HEK293T (cell line): ENCODE measurements at regions not wholly inside any gene's neighbourhood (a gene's known extent, or its start where the extent isn't known, plus 50 kb on each side); places are given as distances from the start of the nearest gene placed in this dataset.

Experiments
- BHLHE40 ChIP-seq: fragments of 450-650 bp; IDR thresholded peaks from 2 replicates; pipeline ENCODE4 v1.6.1; 2016; ENCODE audit warnings: mild to moderate bottlenecking, moderate library complexity, borderline replicate concordance
- FOXA1 ChIP-seq: fragments of 450-650 bp; IDR thresholded peaks from 2 replicates; pipeline ENCODE4 v1.6.1; 2016; ENCODE audit warnings: mild to moderate bottlenecking
- FOXM1 ChIP-seq: fragments of 450-650 bp; IDR thresholded peaks from 2 replicates; pipeline ENCODE4 v1.6.1; 2017; ENCODE audit warnings: mild to moderate bottlenecking, borderline replicate concordance
- SP1 ChIP-seq: fragments of 450-650 bp; IDR thresholded peaks from 2 replicates; pipeline ENCODE4 v1.6.1; 2017
- TARDBP ChIP-seq: fragments of 450-650 bp; IDR thresholded peaks from 2 replicates; pipeline ENCODE4 v1.6.1; 2016
- TF ChIP-seq, protein P1 (sequence below): fragments of 450-650 bp; IDR thresholded peaks from 2 replicates; pipeline ENCODE4 v1.6.1; 2016

DNA sequence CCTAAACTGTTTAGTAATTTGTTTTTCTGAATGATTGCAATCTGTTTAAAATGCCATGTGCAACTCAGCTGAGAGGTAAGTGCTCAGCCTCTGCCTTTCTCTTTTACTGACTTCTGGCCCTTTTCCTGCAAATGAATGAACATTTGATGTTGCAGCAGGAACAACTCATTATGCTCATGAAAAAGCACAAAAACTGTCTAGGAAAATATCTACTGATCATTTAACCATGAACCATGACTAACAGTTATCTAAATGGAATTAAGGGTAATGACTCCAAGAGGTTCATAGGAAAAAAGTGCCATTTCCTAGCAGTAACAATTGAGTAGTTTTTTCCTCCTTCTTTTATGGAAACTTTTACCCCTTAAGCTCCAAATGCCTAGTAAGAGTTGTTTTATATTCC, 70.6 kb upstream of the ANKH start:
- no peak for TF ChIP-seq SP1
- no peak for TF ChIP-seq FOXM1
- TF ChIP-seq FOXA1: no peak
- TF ChIP-seq TARDBP: no peak
- TF ChIP-seq BHLHE40: no peak
- TF ChIP-seq, protein P1, sequence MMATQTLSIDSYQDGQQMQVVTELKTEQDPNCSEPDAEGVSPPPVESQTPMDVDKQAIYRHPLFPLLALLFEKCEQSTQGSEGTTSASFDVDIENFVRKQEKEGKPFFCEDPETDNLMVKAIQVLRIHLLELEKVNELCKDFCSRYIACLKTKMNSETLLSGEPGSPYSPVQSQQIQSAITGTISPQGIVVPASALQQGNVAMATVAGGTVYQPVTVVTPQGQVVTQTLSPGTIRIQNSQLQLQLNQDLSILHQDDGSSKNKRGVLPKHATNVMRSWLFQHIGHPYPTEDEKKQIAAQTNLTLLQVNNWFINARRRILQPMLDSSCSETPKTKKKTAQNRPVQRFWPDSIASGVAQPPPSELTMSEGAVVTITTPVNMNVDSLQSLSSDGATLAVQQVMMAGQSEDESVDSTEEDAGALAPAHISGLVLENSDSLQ: no peak
